ENCODE measurements at regions not wholly inside any gene's neighbourhood (a gene's known extent, or its start where the extent isn't known, plus 50 kb on each side); places are given as distances from the start of the nearest gene placed in this dataset.

- Histone ChIP-seq H3K27ac (ENCODE audit: low read depth in 1 of 2, low read length in 2 of 2) (peak overlapping the region; percentile 96 to 99), H3K4me3 (ENCODE audit: low read depth in 1 of 3, low read length in 3 of 3) (peak overlapping the region; percentile 51 to 94 (median 77)), H3K9ac (ENCODE audit: low read depth in 1 of 2, low read length in 2 of 2) (peak overlapping the region; percentile 69 to 92), H3K36me3 (ENCODE audit: control insufficient read depth in 4 of 4, insufficient read depth in 3 of 4, low read depth in 1 of 4, low read length in 3 of 4) (no peaks in the 10 kb centered on the region), H3K4me1 (ENCODE audit: control insufficient read depth in 4 of 4, insufficient read depth in 4 of 4, low read length in 3 of 4) (peaks cover 0 to 20% (median 5%) of the 10 kb centered on the region in 4 donors), H3K27me3 (ENCODE audit: control insufficient read depth in 4 of 4, insufficient read depth in 4 of 4, low read length in 3 of 4) (no peaks in the 10 kb centered on the region), H3K9me3 (ENCODE audit: control insufficient read depth in 4 of 4, low read length in 3 of 4) (no peaks in the 10 kb centered on the region)
- under 1% methylated on average over 77 of the region's 77 CpGs for WGBS
- TF ChIP-seq CTCF (IDR thresholded peaks at IDR 0.05; ENCODE audit: low read depth, low read length, missing input control) (peak; percentile 0), RAD21 (IDR thresholded peaks at IDR 0.05) (no peak)
- DNase-seq (ENCODE audit: low spot score) = peak; percentile 67
These were observed 57.1 kb upstream of the PCGF5 start for GRCh38 chr10:91163269-91163868.

- DNase-seq (ENCODE audit: low spot score) = peak; percentile 48
- TF ChIP-seq FOXA1 (IDR thresholded peaks at IDR 0.05) (no peak), TAF1 (conservative IDR thresholded peaks at IDR 0.05) (no peak), GABPA (IDR thresholded peaks at IDR 0.05 in 1 of 2, conservative IDR thresholded peaks at IDR 0.05 in 1 of 2) (no peak), HNF4A (conservative IDR thresholded peaks at IDR 0.05) (peak; percentile 4 to 15), EGR1 (IDR thresholded peaks at IDR 0.05; ENCODE audit: low read depth in 2 of 2) (no peak), FOXA2 (IDR thresholded peaks at IDR 0.05) (no peak), RXRA (IDR thresholded peaks at IDR 0.05) (peak in 1 of 2 donors; percentile 33), HNF4G (IDR thresholded peaks at IDR 0.05) (no peak), SP1 (IDR thresholded peaks at IDR 0.05) (no peak), JUND (IDR thresholded peaks at IDR 0.05) (peak; percentile 89 to 93), CTCF (IDR thresholded peaks at IDR 0.05; ENCODE audit: low read depth, low read length, missing input control) (no peak), ZBTB33 (IDR thresholded peaks at IDR 0.05) (peak; percentile 28), YY1 (IDR thresholded peaks at IDR 0.05) (no peak), MAX (IDR thresholded peaks at IDR 0.05) (no peak), ATF3 (IDR thresholded peaks at IDR 0.05) (no peak), NR2F2 (IDR thresholded peaks at IDR 0.05) (no peak), RAD21 (IDR thresholded peaks at IDR 0.05) (no peak), REST (IDR thresholded peaks at IDR 0.05) (peak; percentile 58)
- Histone ChIP-seq H3K27ac (ENCODE audit: low read depth in 1 of 2, low read length in 2 of 2) (peak overlapping the region; percentile 96 to 99), H3K4me1 (ENCODE audit: control insufficient read depth in 4 of 4, insufficient read depth in 4 of 4, low read length in 3 of 4) (peaks cover 0 to 20% (median 5%) of the 10 kb centered on the region in 4 donors), H3K36me3 (ENCODE audit: control insufficient read depth in 4 of 4, insufficient read depth in 3 of 4, low read depth in 1 of 4, low read length in 3 of 4) (no peaks in the 10 kb centered on the region), H3K27me3 (ENCODE audit: control insufficient read depth in 4 of 4, insufficient read depth in 4 of 4, low read length in 3 of 4) (no peaks in the 10 kb centered on the region), H3K4me3 (ENCODE audit: low read depth in 1 of 3, low read length in 3 of 3) (peak overlapping the region; percentile 45 to 94 (median 77)), H3K9ac (ENCODE audit: low read depth in 1 of 2, low read length in 2 of 2) (peak overlapping the region; percentile 5 to 92), H3K9me3 (ENCODE audit: control insufficient read depth in 4 of 4, low read length in 3 of 4) (no peaks in the 10 kb centered on the region)
- WGBS = 5% methylated on average over 38 of the region's 38 CpGs
These were observed 56.5 kb upstream of the PCGF5 start for GRCh38 chr10:91163869-91164474.
